ENCODE measurements at regions not wholly inside any gene's neighbourhood (a gene's known extent, or its start where the extent isn't known, plus 50 kb on each side); places are given as distances from the start of the nearest gene placed in this dataset.

GRCh38 chr14:38884109-38884508 lies 218.9 kb downstream of the SEC23A start:
- TF ChIP-seq EZH2 (IDR thresholded peaks at IDR 0.05; ENCODE audit: insufficient read depth, poor library complexity, severe bottlenecking) = no peak
- TF ChIP-seq EZH2phosphoT487 (IDR thresholded peaks at IDR 0.05; ENCODE audit: insufficient read depth, low read depth) = no peak

Measured in GM23248 (cell line).